DND-41 (cell line): ENCODE measurements at regions not wholly inside any gene's neighbourhood (a gene's known extent, or its start where the extent isn't known, plus 50 kb on each side); places are given as distances from the start of the nearest gene placed in this dataset.

Experiments
- CTCF ChIP-seq: IDR thresholded peaks from 2 replicates; pipeline ENCODE4 v1.5.1; 2012; ENCODE audit warnings: borderline replicate concordance, low read length, moderate library complexity, mild to moderate bottlenecking; ENCODE audit not compliant: poor library complexity, severe bottlenecking; ENCODE audit errors: extremely low read depth
- EZH2 ChIP-seq: IDR thresholded peaks from 3 replicates; pipeline ENCODE4 v1.6.1; 2012; ENCODE audit warnings: borderline replicate concordance, low read depth, mild to moderate bottlenecking, moderate library complexity, low read length, inconsistent platforms; ENCODE audit not compliant: severe bottlenecking

- TF ChIP-seq CTCF (no peak), EZH2 (no peak)
Observed at GRCh38 chr10:126798649-126799048, 106.6 kb upstream of the DOCK1 start.
